ENCODE measurements at regions not wholly inside any gene's neighbourhood (a gene's known extent, or its start where the extent isn't known, plus 50 kb on each side); places are given as distances from the start of the nearest gene placed in this dataset.

DNA sequence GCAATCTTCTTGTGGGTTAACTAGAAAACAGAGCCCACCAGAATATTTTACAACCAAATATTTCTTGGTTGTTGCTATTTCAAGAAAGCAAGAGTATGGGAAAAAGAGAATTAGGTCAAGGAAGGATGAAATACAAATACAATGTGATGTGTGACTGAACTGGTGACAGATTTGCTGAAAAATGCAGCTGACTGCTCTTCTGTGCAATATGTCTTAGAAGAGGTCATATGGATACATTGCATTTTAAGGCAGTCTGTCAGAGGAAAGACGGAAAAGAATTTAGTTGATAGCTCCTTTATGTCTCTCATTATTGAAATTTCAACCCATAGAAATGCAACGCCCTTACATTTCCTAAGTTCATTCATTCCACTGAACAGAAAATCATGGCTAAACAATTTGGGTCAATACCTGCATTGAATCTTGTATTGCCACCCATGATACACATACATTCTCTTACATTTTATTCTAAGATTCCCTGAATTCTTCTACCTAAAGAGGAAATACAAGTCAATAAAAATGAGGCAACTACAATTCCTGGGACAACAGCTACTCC is 423.1 kb downstream of the ADAM29 start:
- peaks cover 6 to 7% of the 10 kb centered on the region in 2 donors for H3K9me3 ChIP-seq (ENCODE audit: control insufficient read depth in 1 of 2, low read length in 2 of 2)
- H3K27me3 ChIP-seq (ENCODE audit: control insufficient read depth in 1 of 2, insufficient read depth in 2 of 2, low read length in 2 of 2): no peaks in the 10 kb centered on the region
- no peak overlapping the region for H3K27ac ChIP-seq (ENCODE audit: low read depth, low read length)
- no peak overlapping the region for H3K9ac ChIP-seq (ENCODE audit: low read depth in 1 of 2, low read length in 2 of 2)
- H3K4me3 ChIP-seq (ENCODE audit: low read depth in 1 of 2, low read length in 2 of 2): no peak overlapping the region
- no peaks in the 10 kb centered on the region for H3K4me1 ChIP-seq (ENCODE audit: control insufficient read depth in 1 of 2, insufficient read depth in 2 of 2, low read length in 2 of 2)
- H3K36me3 ChIP-seq (ENCODE audit: control insufficient read depth in 1 of 2, insufficient read depth in 2 of 2, low read length in 2 of 2): no peaks in the 10 kb centered on the region

DNA sequence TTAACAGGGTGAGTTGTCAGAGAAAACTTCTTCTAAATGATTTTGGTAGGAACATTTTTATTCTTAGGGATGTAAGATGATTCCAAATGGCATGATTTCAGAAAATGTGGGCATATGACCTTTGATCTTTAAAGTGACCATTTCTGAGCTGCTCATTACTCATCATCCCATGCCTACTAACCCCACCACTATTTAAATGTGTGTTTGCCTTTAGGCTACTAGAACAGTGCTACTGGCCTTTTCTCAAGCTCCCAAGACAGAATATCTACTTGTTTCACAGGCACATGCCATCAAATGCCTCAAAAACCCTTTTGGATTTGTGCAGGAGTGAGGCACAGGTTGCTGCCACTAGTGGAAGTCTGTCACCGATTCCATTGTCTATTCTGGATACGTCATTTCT is 428.2 kb downstream of the ADAM29 start:
- H3K36me3 ChIP-seq (ENCODE audit: control insufficient read depth in 1 of 2, insufficient read depth in 2 of 2, low read length in 2 of 2): no peaks in the 10 kb centered on the region
- H3K4me3 ChIP-seq (ENCODE audit: low read depth in 1 of 2, low read length in 2 of 2): no peak overlapping the region
- no peaks in the 10 kb centered on the region for H3K27me3 ChIP-seq (ENCODE audit: control insufficient read depth in 1 of 2, insufficient read depth in 2 of 2, low read length in 2 of 2)
- no peak overlapping the region for H3K27ac ChIP-seq (ENCODE audit: low read depth, low read length)
- H3K4me1 ChIP-seq (ENCODE audit: control insufficient read depth in 1 of 2, insufficient read depth in 2 of 2, low read length in 2 of 2): no peaks in the 10 kb centered on the region
- peaks cover 0 to 3% of the 10 kb centered on the region in 2 donors for H3K9me3 ChIP-seq (ENCODE audit: control insufficient read depth in 1 of 2, low read length in 2 of 2)
- H3K9ac ChIP-seq (ENCODE audit: low read depth in 1 of 2, low read length in 2 of 2): no peak overlapping the region

DNA sequence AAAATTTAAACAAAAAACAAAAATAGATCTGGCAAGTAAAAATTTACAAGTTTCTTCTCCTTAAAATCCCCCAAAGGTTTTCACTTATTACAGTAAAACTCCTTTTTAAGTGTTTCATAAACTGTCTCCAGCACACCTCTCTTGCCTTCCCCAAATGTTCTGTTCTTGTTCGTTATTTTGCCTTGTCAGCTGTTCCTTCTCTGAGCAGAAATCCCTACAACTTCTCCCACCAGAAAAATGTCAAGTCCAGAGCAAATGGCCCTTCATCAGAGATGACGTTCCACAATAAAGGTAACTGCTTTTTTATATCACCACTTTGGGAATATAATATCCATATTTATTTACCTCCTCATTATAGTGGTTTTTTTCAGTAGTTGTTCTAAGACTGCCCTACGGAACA is 432.1 kb downstream of the ADAM29 start:
- Histone ChIP-seq H3K27ac (ENCODE audit: low read depth, low read length) (no peak overlapping the region), H3K27me3 (ENCODE audit: control insufficient read depth in 1 of 2, insufficient read depth in 2 of 2, low read length in 2 of 2) (no peaks in the 10 kb centered on the region), H3K9me3 (ENCODE audit: control insufficient read depth in 1 of 2, low read length in 2 of 2) (peaks cover 0 to 4% of the 10 kb centered on the region in 2 donors), H3K36me3 (ENCODE audit: control insufficient read depth in 1 of 2, insufficient read depth in 2 of 2, low read length in 2 of 2) (no peaks in the 10 kb centered on the region), H3K4me3 (ENCODE audit: low read depth in 1 of 2, low read length in 2 of 2) (no peak overlapping the region), H3K9ac (ENCODE audit: low read depth in 1 of 2, low read length in 2 of 2) (no peak overlapping the region), H3K4me1 (ENCODE audit: control insufficient read depth in 1 of 2, insufficient read depth in 2 of 2, low read length in 2 of 2) (no peaks in the 10 kb centered on the region)

DNA sequence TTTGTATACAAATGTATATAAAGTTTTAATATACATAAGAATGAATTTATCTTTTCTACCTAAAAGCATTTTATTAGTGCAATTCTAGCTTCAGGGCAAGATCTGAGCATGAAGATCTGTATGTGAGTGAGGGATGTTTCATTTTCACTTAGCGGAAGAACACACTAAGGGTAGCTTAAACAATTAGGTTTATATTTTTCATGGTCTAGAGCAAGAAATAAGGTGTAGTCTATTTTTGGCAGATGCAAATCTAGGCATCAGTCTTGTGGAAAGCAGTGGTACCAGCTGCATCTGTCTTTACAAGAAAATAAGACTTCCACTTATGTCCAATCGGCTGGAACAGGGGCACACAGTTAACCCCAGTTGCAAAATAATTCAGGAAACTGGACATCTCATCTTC is 433.3 kb downstream of the ADAM29 start:
- H3K4me3 ChIP-seq (ENCODE audit: low read depth in 1 of 2, low read length in 2 of 2): no peak overlapping the region
- peaks cover 0 to 4% of the 10 kb centered on the region in 2 donors for H3K9me3 ChIP-seq (ENCODE audit: control insufficient read depth in 1 of 2, low read length in 2 of 2)
- H3K4me1 ChIP-seq (ENCODE audit: control insufficient read depth in 1 of 2, insufficient read depth in 2 of 2, low read length in 2 of 2): no peaks in the 10 kb centered on the region
- H3K27ac ChIP-seq (ENCODE audit: low read depth, low read length): no peak overlapping the region
- H3K36me3 ChIP-seq (ENCODE audit: control insufficient read depth in 1 of 2, insufficient read depth in 2 of 2, low read length in 2 of 2): no peaks in the 10 kb centered on the region
- H3K9ac ChIP-seq (ENCODE audit: low read depth in 1 of 2, low read length in 2 of 2): no peak overlapping the region
- H3K27me3 ChIP-seq (ENCODE audit: control insufficient read depth in 1 of 2, insufficient read depth in 2 of 2, low read length in 2 of 2): no peaks in the 10 kb centered on the region

DNA sequence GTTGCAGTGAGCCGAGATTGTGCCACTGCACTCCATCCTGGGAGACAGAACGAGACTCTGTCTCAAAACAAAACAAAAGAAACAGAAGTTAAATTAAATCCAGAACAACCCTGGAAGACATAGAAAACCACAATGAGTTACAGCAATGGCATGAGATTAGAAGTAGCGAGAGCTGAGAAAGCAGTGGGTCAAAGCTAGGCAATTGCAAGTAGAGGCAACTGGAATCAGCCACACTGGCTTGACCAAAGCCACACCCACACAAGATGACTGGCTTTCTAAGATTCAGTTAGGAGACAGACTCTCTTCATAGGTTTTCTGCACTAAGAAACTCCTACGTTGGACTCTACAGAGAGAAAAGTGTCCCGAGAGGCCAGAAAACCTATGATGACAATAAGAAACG is 443.0 kb downstream of the GPM6A start:
- H3K4me1 ChIP-seq (ENCODE audit: control insufficient read depth in 1 of 2, insufficient read depth in 2 of 2, low read length in 2 of 2): no peaks in the 10 kb centered on the region
- H3K36me3 ChIP-seq (ENCODE audit: control insufficient read depth in 1 of 2, insufficient read depth in 2 of 2, low read length in 2 of 2): no peaks in the 10 kb centered on the region
- no peak overlapping the region for H3K9ac ChIP-seq (ENCODE audit: low read depth in 1 of 2, low read length in 2 of 2)
- no peak overlapping the region for H3K4me3 ChIP-seq (ENCODE audit: low read depth in 1 of 2, low read length in 2 of 2)
- H3K27ac ChIP-seq (ENCODE audit: low read depth, low read length): no peak overlapping the region
- H3K27me3 ChIP-seq (ENCODE audit: control insufficient read depth in 1 of 2, insufficient read depth in 2 of 2, low read length in 2 of 2): no peaks in the 10 kb centered on the region
- H3K9me3 ChIP-seq (ENCODE audit: control insufficient read depth in 1 of 2, low read length in 2 of 2): no peaks in the 10 kb centered on the region

DNA sequence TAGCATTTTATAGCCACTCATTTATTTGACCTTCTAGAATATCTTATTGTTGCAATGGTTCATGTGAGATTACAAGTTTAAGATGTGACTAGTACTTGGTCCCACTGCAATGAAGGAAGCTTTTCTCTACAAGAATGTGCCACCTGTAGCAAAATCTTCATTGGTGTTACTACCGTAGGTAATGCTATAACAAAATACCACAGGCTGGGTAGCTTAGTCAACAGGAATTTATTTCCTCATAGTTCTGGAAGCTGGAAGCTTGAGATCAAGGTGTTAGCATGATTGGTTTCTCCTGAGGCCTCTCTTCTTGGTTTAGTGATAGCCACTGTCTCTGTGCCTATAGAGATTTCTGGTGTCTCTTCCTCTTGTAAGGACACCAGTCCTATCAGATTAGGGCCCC is 441.0 kb downstream of the GPM6A start:
- H3K4me3 ChIP-seq (ENCODE audit: low read depth in 1 of 2, low read length in 2 of 2): no peak overlapping the region
- no peak overlapping the region for H3K9ac ChIP-seq (ENCODE audit: low read depth in 1 of 2, low read length in 2 of 2)
- H3K27ac ChIP-seq (ENCODE audit: low read depth, low read length): no peak overlapping the region
- peaks cover 0 to 2% of the 10 kb centered on the region in 2 donors for H3K9me3 ChIP-seq (ENCODE audit: control insufficient read depth in 1 of 2, low read length in 2 of 2)
- H3K4me1 ChIP-seq (ENCODE audit: control insufficient read depth in 1 of 2, insufficient read depth in 2 of 2, low read length in 2 of 2): no peaks in the 10 kb centered on the region
- no peaks in the 10 kb centered on the region for H3K36me3 ChIP-seq (ENCODE audit: control insufficient read depth in 1 of 2, insufficient read depth in 2 of 2, low read length in 2 of 2)
- H3K27me3 ChIP-seq (ENCODE audit: control insufficient read depth in 1 of 2, insufficient read depth in 2 of 2, low read length in 2 of 2): no peaks in the 10 kb centered on the region

DNA sequence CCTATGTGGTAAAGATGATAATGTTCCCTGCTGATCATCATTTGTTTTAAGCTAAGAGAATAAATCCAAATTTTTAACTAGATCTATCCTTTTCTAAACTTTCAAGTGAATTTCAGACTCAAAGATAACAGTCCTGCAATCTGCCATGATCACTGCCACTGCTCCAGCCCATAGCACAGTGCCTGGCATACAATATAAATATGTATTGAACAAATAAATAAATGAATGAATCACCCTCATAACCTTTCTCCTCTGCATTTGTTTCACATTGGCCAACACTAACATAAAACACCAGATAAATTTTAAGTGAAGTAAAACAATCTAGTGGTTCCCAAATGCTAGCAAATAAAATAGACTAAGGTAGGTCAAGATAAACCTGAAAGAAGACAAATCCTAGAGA is 439.0 kb downstream of the GPM6A start:
- Histone ChIP-seq H3K4me3 (ENCODE audit: low read depth in 1 of 2, low read length in 2 of 2) (no peak overlapping the region), H3K4me1 (ENCODE audit: control insufficient read depth in 1 of 2, insufficient read depth in 2 of 2, low read length in 2 of 2) (no peaks in the 10 kb centered on the region), H3K9me3 (ENCODE audit: control insufficient read depth in 1 of 2, low read length in 2 of 2) (peaks cover 0 to 2% of the 10 kb centered on the region in 2 donors), H3K36me3 (ENCODE audit: control insufficient read depth in 1 of 2, insufficient read depth in 2 of 2, low read length in 2 of 2) (no peaks in the 10 kb centered on the region), H3K27ac (ENCODE audit: low read depth, low read length) (no peak overlapping the region), H3K9ac (ENCODE audit: low read depth in 1 of 2, low read length in 2 of 2) (no peak overlapping the region), H3K27me3 (ENCODE audit: control insufficient read depth in 1 of 2, insufficient read depth in 2 of 2, low read length in 2 of 2) (no peaks in the 10 kb centered on the region)

DNA sequence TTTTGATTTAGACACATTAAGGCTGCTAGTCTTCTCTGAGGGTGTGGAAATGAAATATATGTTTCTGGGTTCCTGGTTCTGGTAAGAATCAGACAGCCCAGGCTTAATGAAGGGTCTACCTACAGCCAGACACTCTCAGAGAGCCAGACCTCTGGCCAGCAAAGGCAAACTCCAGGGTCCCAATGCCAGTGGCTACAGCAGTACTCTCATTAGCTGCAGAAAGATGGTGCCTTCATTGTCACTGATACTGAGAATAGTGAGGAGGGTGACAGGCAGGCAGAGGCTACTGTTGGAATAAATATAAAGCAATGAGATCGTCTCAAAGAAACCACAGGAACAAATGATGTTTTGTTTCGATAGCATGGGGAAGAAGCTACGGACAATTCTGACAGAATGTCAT is 437.6 kb downstream of the GPM6A start:
- Histone ChIP-seq H3K36me3 (ENCODE audit: control insufficient read depth in 1 of 2, insufficient read depth in 2 of 2, low read length in 2 of 2) (no peaks in the 10 kb centered on the region), H3K9me3 (ENCODE audit: control insufficient read depth in 1 of 2, low read length in 2 of 2) (peaks cover 0 to 2% of the 10 kb centered on the region in 2 donors), H3K4me1 (ENCODE audit: control insufficient read depth in 1 of 2, insufficient read depth in 2 of 2, low read length in 2 of 2) (no peaks in the 10 kb centered on the region), H3K4me3 (ENCODE audit: low read depth in 1 of 2, low read length in 2 of 2) (no peak overlapping the region), H3K9ac (ENCODE audit: low read depth in 1 of 2, low read length in 2 of 2) (no peak overlapping the region), H3K27ac (ENCODE audit: low read depth, low read length) (no peak overlapping the region), H3K27me3 (ENCODE audit: control insufficient read depth in 1 of 2, insufficient read depth in 2 of 2, low read length in 2 of 2) (no peaks in the 10 kb centered on the region)

DNA sequence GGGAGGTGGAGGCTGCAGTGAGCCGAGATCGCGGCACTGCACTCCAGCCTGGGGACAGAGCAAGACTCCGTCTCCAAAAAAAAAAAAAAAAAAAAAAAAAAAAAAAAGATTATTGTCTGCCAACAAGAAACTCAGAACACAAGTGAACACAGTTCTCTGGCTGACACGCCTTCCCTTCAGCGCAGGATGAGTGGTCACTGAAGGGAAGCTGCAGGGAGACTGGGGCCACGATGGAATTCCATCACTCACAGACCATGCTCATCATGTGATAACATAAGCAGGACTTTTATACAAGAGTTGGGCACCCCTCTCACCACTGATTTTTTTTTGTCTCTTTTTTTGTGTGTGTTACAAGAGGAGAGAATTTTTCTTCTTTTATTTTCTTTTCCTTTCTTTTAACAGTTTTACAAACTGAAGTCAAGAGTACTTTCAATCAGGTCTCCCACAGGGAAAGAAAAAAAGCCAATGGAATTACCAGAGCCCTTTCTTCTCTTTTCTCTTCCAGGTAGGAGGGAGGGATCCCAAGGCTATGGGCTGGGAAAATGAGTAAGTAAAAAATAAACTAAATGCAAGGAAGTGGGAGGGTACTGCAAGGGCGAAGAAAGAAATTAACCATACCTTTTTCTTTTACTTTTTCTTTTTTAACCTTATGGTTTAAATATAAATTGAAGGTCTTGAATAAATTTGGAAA is 435.6 kb downstream of the GPM6A start:
- Histone ChIP-seq H3K9ac (ENCODE audit: low read depth in 1 of 2, low read length in 2 of 2) (no peak overlapping the region), H3K27ac (ENCODE audit: low read depth, low read length) (no peak overlapping the region), H3K36me3 (ENCODE audit: control insufficient read depth in 1 of 2, insufficient read depth in 2 of 2, low read length in 2 of 2) (no peaks in the 10 kb centered on the region), H3K27me3 (ENCODE audit: control insufficient read depth in 1 of 2, insufficient read depth in 2 of 2, low read length in 2 of 2) (no peaks in the 10 kb centered on the region), H3K4me1 (ENCODE audit: control insufficient read depth in 1 of 2, insufficient read depth in 2 of 2, low read length in 2 of 2) (no peaks in the 10 kb centered on the region), H3K9me3 (ENCODE audit: control insufficient read depth in 1 of 2, low read length in 2 of 2) (peaks cover 0 to 2% of the 10 kb centered on the region in 2 donors), H3K4me3 (ENCODE audit: low read depth in 1 of 2, low read length in 2 of 2) (no peak overlapping the region)

DNA sequence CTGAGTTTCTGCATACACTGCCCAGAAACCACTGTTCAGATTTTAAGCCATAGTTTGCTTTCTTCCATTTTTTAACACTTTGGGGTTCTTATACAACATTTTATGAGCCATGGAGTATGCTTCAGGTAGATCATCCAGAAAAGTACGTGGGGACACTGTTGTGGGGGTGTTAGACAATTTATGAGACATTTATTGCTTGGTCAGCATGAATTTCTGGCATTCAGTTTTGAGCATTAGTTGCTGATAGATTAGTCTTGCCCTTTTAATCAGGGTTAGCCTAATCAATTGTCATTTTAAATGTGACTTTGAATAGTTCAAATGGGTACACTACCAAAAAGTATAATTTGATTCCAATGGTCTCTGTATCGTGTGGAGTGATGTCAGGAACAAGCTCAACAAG is 434.9 kb downstream of the GPM6A start:
- Histone ChIP-seq H3K27ac (ENCODE audit: low read depth, low read length) (no peak overlapping the region), H3K4me3 (ENCODE audit: low read depth in 1 of 2, low read length in 2 of 2) (no peak overlapping the region), H3K27me3 (ENCODE audit: control insufficient read depth in 1 of 2, insufficient read depth in 2 of 2, low read length in 2 of 2) (no peaks in the 10 kb centered on the region), H3K4me1 (ENCODE audit: control insufficient read depth in 1 of 2, insufficient read depth in 2 of 2, low read length in 2 of 2) (no peaks in the 10 kb centered on the region), H3K9me3 (ENCODE audit: control insufficient read depth in 1 of 2, low read length in 2 of 2) (peaks cover 0 to 2% of the 10 kb centered on the region in 2 donors), H3K36me3 (ENCODE audit: control insufficient read depth in 1 of 2, insufficient read depth in 2 of 2, low read length in 2 of 2) (no peaks in the 10 kb centered on the region), H3K9ac (ENCODE audit: low read depth in 1 of 2, low read length in 2 of 2) (no peak overlapping the region)
